Peyer's patch (tissue), 4 donors: ENCODE measurements at regions not wholly inside any gene's neighbourhood (a gene's known extent, or its start where the extent isn't known, plus 50 kb on each side); places are given as distances from the start of the nearest gene placed in this dataset.

ENCODE experiments used
- DNase-seq, 3 donors: peaks; one replicate each; pipeline ENCODE4 v3.0.0-alpha.2; 2017 to 2019
- H3K27ac ChIP-seq, 4 donors: fragments of 200-600 bp; sonication (generic); one replicate each; pipeline ENCODE4 v1.5.1; 2016 to 2019
- H3K27me3 ChIP-seq, 2 donors: fragments of 200-600 bp; sonication (generic); one replicate each; pipeline ENCODE4 v1.5.1; 2019
- H3K36me3 ChIP-seq, 3 donors: fragments of 200-600 bp; sonication (generic); one replicate each; pipeline ENCODE4 v1.5.1; 2016 to 2019
- H3K4me1 ChIP-seq, 4 donors: fragments of 200-600 bp; sonication (generic); one replicate each; pipeline ENCODE4 v1.5.1; 2016 to 2019
- H3K4me3 ChIP-seq, 4 donors: fragments of 200-600 bp; sonication (generic); 1 replicate in 3 of 4; 2 replicates in 1 of 4; pipeline ENCODE4 v1.5.1; 2016 to 2019; ENCODE audit warnings: mild to moderate bottlenecking in 1 of 4
- H3K9me3 ChIP-seq, 4 donors: fragments of 200-600 bp; sonication (generic); one replicate each; pipeline ENCODE4 v1.5.1; 2016 to 2019; ENCODE audit warnings: mild to moderate bottlenecking in 1 of 4
- CTCF ChIP-seq, 6 experiments: fragments of 450-650 bp in 4 of 6; fragments of 200-600 bp in 2 of 6; sonication (generic) in 1 of 6; IDR thresholded peaks; one replicate each; pipeline ENCODE4 v1.5.1; 2017 to 2019; ENCODE audit warnings: antibody characterized with exemption in 6 of 6, mild to moderate bottlenecking in 3 of 6, moderate library complexity in 1 of 6
- POLR2A ChIP-seq, 2 donors: fragments of 450-650 bp; IDR thresholded peaks; one replicate each; pipeline ENCODE4 v1.5.1; 2017; ENCODE audit warnings: antibody characterized with exemption in 2 of 2, mild to moderate bottlenecking in 2 of 2, moderate library complexity in 2 of 2
- small RNA-seq, 2 donors: library from RNA; depleted of rRNA; stranded (forward); fragments of <200 nt; gene quantifications; one replicate each; pipeline ENCODE3, GENCODE V24; 2016

DNA sequence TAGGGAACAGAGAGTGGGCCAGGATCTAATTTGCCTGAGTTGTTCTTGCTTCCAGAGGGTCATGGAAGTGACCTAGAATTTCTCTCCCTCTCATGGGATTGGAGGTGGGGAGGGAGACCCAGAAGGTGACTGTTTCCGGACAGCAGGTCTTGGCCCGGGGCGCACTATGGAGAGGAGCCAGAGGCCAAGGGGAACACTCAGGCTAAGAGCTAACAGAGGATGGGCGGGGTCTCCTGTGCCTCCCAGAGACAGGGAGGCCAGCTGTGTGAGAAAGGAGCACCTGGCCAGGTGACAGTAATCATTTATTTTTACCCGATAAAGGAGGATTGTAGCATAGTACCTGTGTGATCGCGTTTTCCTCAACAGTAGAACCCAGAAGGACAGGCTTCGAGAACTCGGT, 50.9 kb upstream of the ANKH start:
- Histone ChIP-seq H3K4me1 (no peaks in the 10 kb centered on the region), H3K27me3 (no peaks in the 10 kb centered on the region), H3K9me3 (no peaks in the 10 kb centered on the region), H3K27ac (no peak overlapping the region), H3K4me3 (no peak overlapping the region), H3K36me3 (no peaks in the 10 kb centered on the region)
- no peak for DNase-seq
- no peak for TF ChIP-seq POLR2A (IDR thresholded peaks at IDR 0.05)
- no peak for TF ChIP-seq CTCF (IDR thresholded peaks at IDR 0.05)

Small RNA genes in the stretch of these regions (small RNA-seq; reads per million reads assigned to genes)
- 0 reads per million in 2 donors for gene RF00096
